Testis (tissue), 2 donors: ENCODE measurements at regions not wholly inside any gene's neighbourhood (a gene's known extent, or its start where the extent isn't known, plus 50 kb on each side); places are given as distances from the start of the nearest gene placed in this dataset.

Experiments used
- DNase-seq: peaks from one replicate; pipeline ENCODE4 v3.0.0-alpha.2; 2019
- H3K27ac ChIP-seq, 2 donors: fragments of 200-600 bp; sonication (generic); one replicate each; pipeline ENCODE4 v1.5.1; 2019
- H3K27me3 ChIP-seq: fragments of 200-600 bp; sonication (generic); one replicate; pipeline ENCODE4 v1.5.1; 2019
- H3K36me3 ChIP-seq: fragments of 200-600 bp; sonication (generic); one replicate; pipeline ENCODE4 v1.5.1; 2017; ENCODE audit warnings: low read depth; ENCODE audit errors: missing control alignments
- H3K4me1 ChIP-seq: fragments of 200-600 bp; sonication (generic); one replicate; pipeline ENCODE4 v1.5.1; 2019
- H3K4me3 ChIP-seq, 2 donors: fragments of 200-600 bp; sonication (generic); one replicate each; pipeline ENCODE4 v1.5.1; 2017 to 2019
- H3K9me3 ChIP-seq: fragments of 200-600 bp; sonication (generic); one replicate; pipeline ENCODE4 v1.5.1; 2017
- CTCF ChIP-seq, 3 experiments: fragments of 450-650 bp in 2 of 3; fragments of 200-600 bp in 1 of 3; sonication (generic) in 1 of 3; IDR thresholded peaks; one replicate each; pipeline ENCODE4 v1.5.1; 2016 to 2019; ENCODE audit warnings: antibody characterized with exemption in 3 of 3, mild to moderate bottlenecking in 2 of 3, moderate library complexity in 1 of 3
- POLR2A ChIP-seq: fragments of 450-650 bp; IDR thresholded peaks from one replicate; pipeline ENCODE4 v1.6.1; 2017; ENCODE audit warnings: antibody characterized with exemption, mild to moderate bottlenecking, moderate library complexity
- WGBS, 2 donors: methylation state at CpG; one replicate each; pipeline ENCODE4 v1.1.5; 2018; 5-methylcytosine and 5-hydroxymethylcytosine counted together
- intact Hi-C: fragments of 100-400 bp; cut with DNase I; formaldehyde crosslinking; loops from one replicate; pipeline ENCODE4 v1.15.1; 2023; ENCODE audit warnings: low total_unique reads

- WGBS, 2 donors = 22 to 29% methylated on average over 4 of the region's 4 CpGs
- TF ChIP-seq POLR2A (no peak), CTCF (IDR thresholded peaks at IDR 0.05) (no peak)
- intact Hi-C loops = no loop called here
- no peak for DNase-seq
- H3K27ac ChIP-seq = no peak overlapping the region
- no peaks in the 10 kb centered on the region for H3K9me3 ChIP-seq
- H3K36me3 ChIP-seq = no peaks in the 10 kb centered on the region
- no peak overlapping the region for H3K4me3 ChIP-seq
- peaks cover under 1% of the 10 kb centered on the region for H3K4me1 ChIP-seq
- no peaks in the 10 kb centered on the region for H3K27me3 ChIP-seq
Observed at GRCh38 chr6:91087908-91088307, 501.0 kb upstream of the MAP3K7 start.

- intact Hi-C loops = no loop called here
- no peak for DNase-seq
- peaks cover 13% of the 10 kb centered on the region for H3K4me1 ChIP-seq
- no peak overlapping the region for H3K4me3 ChIP-seq
- no peaks in the 10 kb centered on the region for H3K36me3 ChIP-seq
- no peak overlapping the region for H3K27ac ChIP-seq
- WGBS, 2 donors = 48 to 60% methylated on average over 5 of the region's 5 CpGs
- H3K9me3 ChIP-seq = no peaks in the 10 kb centered on the region
- no peaks in the 10 kb centered on the region for H3K27me3 ChIP-seq
- TF ChIP-seq POLR2A = no peak
Observed at GRCh38 chr6:91083211-91083610, 496.3 kb upstream of the MAP3K7 start.

- peak; percentile 15 for DNase-seq
- WGBS, 2 donors = 53% methylated on average over 3 of the region's 3 CpGs
- intact Hi-C loops = no loop called here
Observed at GRCh38 chr6:91082311-91082832, 495.5 kb upstream of the MAP3K7 start.

GRCh38 chr6:91081452-91082067, 494.7 kb upstream of the MAP3K7 start:
- WGBS, 2 donors = 25 to 28% methylated on average over 6 of the region's 6 CpGs
- Histone ChIP-seq H3K27ac (no peak overlapping the region), H3K27me3 (no peaks in the 10 kb centered on the region), H3K36me3 (no peaks in the 10 kb centered on the region), H3K4me3 (no peak overlapping the region), H3K4me1 (peaks cover 13% of the 10 kb centered on the region), H3K9me3 (no peaks in the 10 kb centered on the region)
- no peak for TF ChIP-seq POLR2A
- TF ChIP-seq CTCF (IDR thresholded peaks at IDR 0.05) = peak; percentile 50 to 71 (median 53)
- intact Hi-C loops = no loop called here
- no peak for DNase-seq

More at GRCh38 chr6:91082311-91082832, 495.5 kb upstream of the MAP3K7 start:
- Histone ChIP-seq H3K4me1 (peaks cover 13% of the 10 kb centered on the region), H3K27ac (no peak overlapping the region), H3K27me3 (no peaks in the 10 kb centered on the region), H3K4me3 (no peak overlapping the region), H3K36me3 (no peaks in the 10 kb centered on the region), H3K9me3 (no peaks in the 10 kb centered on the region)
- TF ChIP-seq POLR2A (no peak), CTCF (IDR thresholded peaks at IDR 0.05) (no peak)

GRCh38 chr6:91080871-91081270, 494.0 kb upstream of the MAP3K7 start:
- no peak overlapping the region for H3K27ac ChIP-seq
- H3K4me3 ChIP-seq = no peak overlapping the region
- no peaks in the 10 kb centered on the region for H3K36me3 ChIP-seq
- intact Hi-C loops = no loop called here
- peaks cover 13% of the 10 kb centered on the region for H3K4me1 ChIP-seq
- H3K27me3 ChIP-seq = no peaks in the 10 kb centered on the region
- H3K9me3 ChIP-seq = no peaks in the 10 kb centered on the region
- TF ChIP-seq POLR2A (no peak), CTCF (IDR thresholded peaks at IDR 0.05) (no peak)
- DNase-seq = no peak
